ENCODE measurements at regions not wholly inside any gene's neighbourhood (a gene's known extent, or its start where the extent isn't known, plus 50 kb on each side); places are given as distances from the start of the nearest gene placed in this dataset.

DNA sequence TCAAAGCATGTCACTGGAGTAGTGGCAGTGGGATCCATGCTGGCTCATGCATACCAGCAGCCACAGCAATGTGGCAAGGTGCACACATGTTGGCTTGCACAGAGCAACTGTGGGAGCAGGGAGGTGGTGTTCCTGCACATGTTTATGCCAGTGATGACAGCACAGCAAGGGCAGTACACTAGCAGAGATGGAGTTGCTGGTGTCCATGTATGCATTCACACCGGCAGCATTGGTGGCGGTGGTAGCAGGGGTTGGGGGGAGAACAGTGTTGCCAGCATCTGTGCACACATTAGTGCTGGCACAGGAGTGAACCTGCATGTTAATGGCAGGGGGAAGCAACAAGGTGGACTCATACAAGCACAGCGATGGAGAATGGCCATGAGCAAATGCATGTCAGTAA, 202.0 kb upstream of the KCNMB2 start:
- no peak overlapping the region for H3K4me2 ChIP-seq (ENCODE audit: insufficient read depth in 1 of 2, low read depth in 2 of 2, low read length in 2 of 2)
- H3K9ac ChIP-seq (replicated peaks in 1 of 4; ENCODE audit: extremely low read depth in 1 of 4, low read depth in 3 of 4, low read length in 3 of 4): peak overlapping the region in 1 of 4 experiments; percentile 10; a peak in 1 of 7 replicates
- H3K23ac ChIP-seq (ENCODE audit: insufficient read length): no peak overlapping the region
- no peak overlapping the region for H2BK5ac ChIP-seq (ENCODE audit: low read depth, low read length)
- H2AK5ac ChIP-seq (ENCODE audit: low read depth, low read length): no peak overlapping the region
- H3K27ac ChIP-seq (ENCODE audit: low read depth, low read length): no peak overlapping the region
- no peak overlapping the region for H2BK15ac ChIP-seq (ENCODE audit: low read length)
- H4K8ac ChIP-seq (ENCODE audit: extremely low read depth, insufficient read depth, low read length): no peak overlapping the region
- H3K4me1 ChIP-seq (replicated peaks in 1 of 4; ENCODE audit: control insufficient read depth in 3 of 4, insufficient read depth in 4 of 4, low read length in 3 of 4): no peaks in the 10 kb centered on the region
- CTCF ChIA-PET (ENCODE audit: partially characterized antibody): interaction anchor here (0.6 to 0.9 kb wide), 2 partner anchors 9 to 888 kb away, joined by 3 to 4 read pairs; no protein-coding TSS in a partner anchor
- no peak overlapping the region for H4K5ac ChIP-seq (ENCODE audit: insufficient read length, low read depth, low read length)
- H3K27me3 ChIP-seq (replicated peaks in 1 of 4; ENCODE audit: control insufficient read depth in 3 of 4, extremely low read depth in 1 of 4, insufficient read depth in 3 of 4, low read length in 3 of 4): no peaks in the 10 kb centered on the region
- POLR2A ChIA-PET (ENCODE audit: partially characterized antibody): no interaction called here
- no peak overlapping the region for H3K14ac ChIP-seq (ENCODE audit: insufficient read length)
- H4K91ac ChIP-seq (replicated peaks; ENCODE audit: insufficient read length, low read length): no peak overlapping the region
- 94% methylated on average over 3 of the region's 3 CpGs; no CpG with 5 or more reads in 1 of the 2 experiments for WGBS, 2 experiments (ENCODE audit: extremely low coverage in 1 of 2, insufficient coverage in 1 of 2, insufficient read length in 1 of 2, insufficient replicate concordance in 2 of 2, low coverage in 1 of 2, low lambda C conversion rate in 2 of 2, missing lambda C conversion rate in 1 of 2)
- no peak overlapping the region for H3K4ac ChIP-seq (replicated peaks; ENCODE audit: insufficient read length, low read depth, low read length)
- peak overlapping the region; percentile 13 for H2BK120ac ChIP-seq (replicated peaks; ENCODE audit: low read depth, low read length)
- no peak overlapping the region for H2AFZ ChIP-seq (ENCODE audit: low read length)
- H3K56ac ChIP-seq (replicated peaks; ENCODE audit: insufficient read length, low read depth, low read length): no peak overlapping the region
- H3K79me2 ChIP-seq (ENCODE audit: control insufficient read depth in 1 of 2, insufficient read depth in 2 of 2, low read length in 2 of 2): no peaks in the 10 kb centered on the region
- no peaks in the 10 kb centered on the region for H3K79me1 ChIP-seq (ENCODE audit: low read depth, low read length)
- FAIRE-seq: no peak
- H3K9me3 ChIP-seq (ENCODE audit: insufficient read depth in 2 of 2, low read depth in 1 of 2, low read length in 1 of 2): no peaks in the 10 kb centered on the region
- TF ChIP-seq FOSL1 (IDR thresholded peaks at IDR 0.05; ENCODE audit: insufficient read depth, low read depth, low read length): no peak
- no peak for TF ChIP-seq TBP (IDR thresholded peaks at IDR 0.05; ENCODE audit: low read depth, low read length)
- no peak for TF ChIP-seq POLR2AphosphoS5 (IDR thresholded peaks at IDR 0.05; ENCODE audit: low read depth, low read length)
- TF ChIP-seq, protein P1, sequence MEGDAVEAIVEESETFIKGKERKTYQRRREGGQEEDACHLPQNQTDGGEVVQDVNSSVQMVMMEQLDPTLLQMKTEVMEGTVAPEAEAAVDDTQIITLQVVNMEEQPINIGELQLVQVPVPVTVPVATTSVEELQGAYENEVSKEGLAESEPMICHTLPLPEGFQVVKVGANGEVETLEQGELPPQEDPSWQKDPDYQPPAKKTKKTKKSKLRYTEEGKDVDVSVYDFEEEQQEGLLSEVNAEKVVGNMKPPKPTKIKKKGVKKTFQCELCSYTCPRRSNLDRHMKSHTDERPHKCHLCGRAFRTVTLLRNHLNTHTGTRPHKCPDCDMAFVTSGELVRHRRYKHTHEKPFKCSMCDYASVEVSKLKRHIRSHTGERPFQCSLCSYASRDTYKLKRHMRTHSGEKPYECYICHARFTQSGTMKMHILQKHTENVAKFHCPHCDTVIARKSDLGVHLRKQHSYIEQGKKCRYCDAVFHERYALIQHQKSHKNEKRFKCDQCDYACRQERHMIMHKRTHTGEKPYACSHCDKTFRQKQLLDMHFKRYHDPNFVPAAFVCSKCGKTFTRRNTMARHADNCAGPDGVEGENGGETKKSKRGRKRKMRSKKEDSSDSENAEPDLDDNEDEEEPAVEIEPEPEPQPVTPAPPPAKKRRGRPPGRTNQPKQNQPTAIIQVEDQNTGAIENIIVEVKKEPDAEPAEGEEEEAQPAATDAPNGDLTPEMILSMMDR (IDR thresholded peaks at IDR 0.05; ENCODE audit: control extremely low read depth in 1 of 3, insufficient read depth in 1 of 3, low read depth in 1 of 3, low read length in 3 of 3): no peak
- TF ChIP-seq JUN (IDR thresholded peaks at IDR 0.05; ENCODE audit: low read depth, low read length): no peak
- TF ChIP-seq EP300 (IDR thresholded peaks at IDR 0.05; ENCODE audit: borderline replicate concordance in 1 of 2, low read depth in 2 of 2, low read length in 2 of 2): no peak
- no peak for TF ChIP-seq JUND (IDR thresholded peaks at IDR 0.05; ENCODE audit: low read length)
- no peaks in the 10 kb centered on the region for H3K36me3 ChIP-seq (ENCODE audit: control insufficient read depth in 2 of 4, insufficient read depth in 4 of 4, low read length in 3 of 4)
- no peak overlapping the region for H2BK20ac ChIP-seq (ENCODE audit: low read length)
- no peaks in the 10 kb centered on the region for H4K20me1 ChIP-seq (replicated peaks in 1 of 2; ENCODE audit: control insufficient read depth in 1 of 2, insufficient read depth in 2 of 2, low read length in 2 of 2)
- DNase-seq (ENCODE audit: low read depth in 1 of 2, low spot score in 2 of 2): no peak
- no peak overlapping the region for H3K4me3 ChIP-seq (ENCODE audit: extremely low read depth in 1 of 4, insufficient read depth in 2 of 4, low read depth in 3 of 4, low read length in 4 of 4)
- no peak overlapping the region for H3K18ac ChIP-seq (ENCODE audit: extremely low read depth, low read length)
- H3K23me2 ChIP-seq (ENCODE audit: low read depth, low read length): no peaks in the 10 kb centered on the region
- no peak overlapping the region for H2BK12ac ChIP-seq (ENCODE audit: low read depth, low read length)
